ENCODE measurements at regions not wholly inside any gene's neighbourhood (a gene's known extent, or its start where the extent isn't known, plus 50 kb on each side); places are given as distances from the start of the nearest gene placed in this dataset.
A peak's percentile ranks its signal among the peaks of the same experiment; 100 is the strongest.

- FAIRE-seq (no peak), DNase-seq (ENCODE audit: extremely low spot score, insufficient read length, low read depth) (no peak)
These were observed 218.7 kb upstream of the FOXD3 start for GRCh38 chr1:63103682-63104081.

GRCh38 chr1:63107066-63107465 is 215.3 kb upstream of the FOXD3 start:
- DNase-seq (ENCODE audit: extremely low spot score, insufficient read length, low read depth) = no peak
- no peak for FAIRE-seq

- no peak for DNase-seq (ENCODE audit: extremely low spot score, insufficient read length, low read depth)
- no peak for FAIRE-seq
These were observed 214.2 kb upstream of the FOXD3 start for GRCh38 chr1:63108206-63108605.

- FAIRE-seq (no peak), DNase-seq (ENCODE audit: extremely low spot score, insufficient read length, low read depth) (no peak)
These were observed 210.0 kb upstream of the FOXD3 start for GRCh38 chr1:63112155-63112900.

- DNase-seq (ENCODE audit: extremely low spot score, insufficient read length, low read depth) (no peak), FAIRE-seq (no peak)
These were observed 206.8 kb upstream of the FOXD3 start for GRCh38 chr1:63115527-63115926.

- DNase-seq (ENCODE audit: extremely low spot score, insufficient read length, low read depth) = no peak
- no peak for FAIRE-seq
These were observed 206.4 kb upstream of the FOXD3 start for GRCh38 chr1:63116016-63116415.

- FAIRE-seq (no peak), DNase-seq (ENCODE audit: extremely low spot score, insufficient read length, low read depth) (no peak)
These were observed 202.7 kb upstream of the FOXD3 start for GRCh38 chr1:63119575-63120155.

- no peak for FAIRE-seq
These were observed 200.3 kb upstream of the FOXD3 start for GRCh38 chr1:63122079-63122478.

GRCh38 chr1:63124666-63125191 is 197.6 kb upstream of the FOXD3 start:
- FAIRE-seq (peak; percentile 83), DNase-seq (ENCODE audit: extremely low spot score, insufficient read length, low read depth) (no peak)

More at GRCh38 chr1:63122079-63122478, 200.3 kb upstream of the FOXD3 start:
- no peak for DNase-seq (ENCODE audit: extremely low spot score, insufficient read length, low read depth)

GRCh38 chr1:63126104-63126503 is 196.3 kb upstream of the FOXD3 start:
- FAIRE-seq = no peak
- DNase-seq (ENCODE audit: extremely low spot score, insufficient read length, low read depth) = no peak

- DNase-seq (ENCODE audit: extremely low spot score, insufficient read length, low read depth) (no peak), FAIRE-seq (no peak)
These were observed 195.0 kb upstream of the FOXD3 start for GRCh38 chr1:63127376-63127775.

- FAIRE-seq = no peak
These were observed 193.8 kb upstream of the FOXD3 start for GRCh38 chr1:63128556-63128955.

GRCh38 chr1:63129184-63129583 is 193.2 kb upstream of the FOXD3 start:
- no peak for FAIRE-seq
- no peak for DNase-seq (ENCODE audit: extremely low spot score, insufficient read length, low read depth)

More at GRCh38 chr1:63128556-63128955, 193.8 kb upstream of the FOXD3 start:
- DNase-seq (ENCODE audit: extremely low spot score, insufficient read length, low read depth) = no peak

- no peak for DNase-seq (ENCODE audit: extremely low spot score, insufficient read length, low read depth)
- FAIRE-seq = no peak
These were observed 192.5 kb upstream of the FOXD3 start for GRCh38 chr1:63129855-63130254.

GRCh38 chr1:63134501-63135173 is 187.7 kb upstream of the FOXD3 start:
- DNase-seq (ENCODE audit: extremely low spot score, insufficient read length, low read depth) (no peak), FAIRE-seq (no peak)

GRCh38 chr1:63135174-63135512 is 187.2 kb upstream of the FOXD3 start:
- DNase-seq (ENCODE audit: extremely low spot score, insufficient read length, low read depth) = no peak
- no peak for FAIRE-seq

- FAIRE-seq (no peak), DNase-seq (ENCODE audit: extremely low spot score, insufficient read length, low read depth) (no peak)
These were observed 186.6 kb upstream of the FOXD3 start for GRCh38 chr1:63135801-63136200.

GRCh38 chr1:63142001-63142400 is 180.4 kb upstream of the FOXD3 start:
- no peak for FAIRE-seq
- no peak for DNase-seq (ENCODE audit: extremely low spot score, insufficient read length, low read depth)

- DNase-seq (ENCODE audit: extremely low spot score, insufficient read length, low read depth) (no peak), FAIRE-seq (no peak)
These were observed 178.9 kb upstream of the FOXD3 start for GRCh38 chr1:63143482-63143881.

GRCh38 chr1:63147783-63148182 is 174.6 kb upstream of the FOXD3 start:
- DNase-seq (ENCODE audit: extremely low spot score, insufficient read length, low read depth) (no peak), FAIRE-seq (no peak)

Measured in GM18507 (cell line).